NOMO-1 treated with dmso at 0.1 percent for 144 hours (cell line): ENCODE measurements at regions not wholly inside any gene's neighbourhood (a gene's known extent, or its start where the extent isn't known, plus 50 kb on each side); places are given as distances from the start of the nearest gene placed in this dataset.

Source experiments
- DNase-seq: peaks from one replicate; lab custom pipeline; 2025; ENCODE audit not compliant: unreplicated experiment; lab: John Stamatoyannopoulos, UW

GRCh38 chr3:13174011-13174802 lies 101.0 kb upstream of the IQSEC1 start:
- no peak for DNase-seq

- DNase-seq, result no peak
Measured at GRCh38 chr3:13173186-13173585, 100.0 kb upstream of the IQSEC1 start.

- no peak for DNase-seq
Measured at GRCh38 chr3:13172644-13173013, 99.4 kb upstream of the IQSEC1 start.

GRCh38 chr3:13171704-13172643 lies 98.7 kb upstream of the IQSEC1 start:
- no peak for DNase-seq

- DNase-seq, result no peak
Measured at GRCh38 chr3:13170317-13170716, 97.1 kb upstream of the IQSEC1 start.

- no peak for DNase-seq
Measured at GRCh38 chr3:13168391-13168790, 95.2 kb upstream of the IQSEC1 start.

GRCh38 chr3:13167829-13168228 lies 94.6 kb upstream of the IQSEC1 start:
- no peak for DNase-seq

- no peak for DNase-seq
Measured at GRCh38 chr3:13167064-13167743, 94.0 kb upstream of the IQSEC1 start.

- DNase-seq, result no peak
Measured at GRCh38 chr3:13166243-13167063, 93.2 kb upstream of the IQSEC1 start.

- DNase-seq, result no peak
Measured at GRCh38 chr3:13165576-13165975, 92.3 kb upstream of the IQSEC1 start.

- no peak for DNase-seq
Measured at GRCh38 chr3:13164893-13165492, 91.8 kb upstream of the IQSEC1 start.

GRCh38 chr3:13163848-13164382 lies 90.7 kb upstream of the IQSEC1 start:
- DNase-seq, result no peak

- no peak for DNase-seq
Measured at GRCh38 chr3:13162549-13163320, 89.5 kb upstream of the IQSEC1 start.

GRCh38 chr3:13161771-13162535 lies 88.7 kb upstream of the IQSEC1 start:
- DNase-seq, result no peak

- DNase-seq, result no peak
Measured at GRCh38 chr3:13161021-13161759, 88.0 kb upstream of the IQSEC1 start.

- no peak for DNase-seq
Measured at GRCh38 chr3:13160619-13161018, 87.4 kb upstream of the IQSEC1 start.

GRCh38 chr3:13159890-13160289 lies 86.7 kb upstream of the IQSEC1 start:
- DNase-seq, result no peak

- no peak for DNase-seq
Measured at GRCh38 chr3:13158871-13159270, 85.6 kb upstream of the IQSEC1 start.
